Pancreas (tissue), 10 donors: ENCODE measurements at regions not wholly inside any gene's neighbourhood (a gene's known extent, or its start where the extent isn't known, plus 50 kb on each side); places are given as distances from the start of the nearest gene placed in this dataset.

Experiments
- ATAC-seq, 4 donors: fragments of 200-7000 bp; cut with Tn5 transposase; one replicate each; pipeline versions ENCODE4 v1.8.0 to v1.9.1; 2020; ENCODE audit warnings: mild to moderate bottlenecking in 4 of 4, moderate library complexity in 4 of 4
- DNase-seq, 6 donors: peaks; one replicate each; pipeline ENCODE4 v3.0.0-alpha.2; 2020
- FAIRE-seq: peaks from 2 replicates; lab custom pipeline; 2012; peaks lifted over from hg19 to GRCh38; lab: Jason Lieb, UNC
- H3K27ac ChIP-seq, 4 donors: fragments of 200-600 bp; sonication (generic); 1 replicate in 3 of 4; 2 replicates in 1 of 4; pipeline versions ENCODE4 v1.5.0 to v1.8.0; 2020
- H3K27me3 ChIP-seq, 4 donors: fragments of 200-600 bp; one replicate each; pipeline ENCODE4 v1.8.0; 2021
- H3K36me3 ChIP-seq, 3 donors: fragments of 200-600 bp; sonication (generic) in 1 of 3; one replicate each; pipeline versions ENCODE4 v1.5.0 to v1.8.0; 2020 to 2021
- H3K4me1 ChIP-seq, 3 donors: fragments of 200-600 bp; one replicate each; pipeline ENCODE4 v1.8.0; 2021
- H3K4me3 ChIP-seq, 4 donors: fragments of 200-600 bp; sonication (generic) in 2 of 4; one replicate each; pipeline versions ENCODE4 v1.5.0 to v1.8.0; 2020 to 2021
- H3K9me3 ChIP-seq, 4 donors: fragments of 200-600 bp; one replicate each; pipeline ENCODE4 v1.8.0; 2021
- WGBS, 2 donors: extraction: QIAGEN DNeasy Blood & Tissue Kit; methylation state at CpG; one replicate each; pipeline ENCODE4 v1.1.7; 2013; 5-methylcytosine and 5-hydroxymethylcytosine counted together
- intact Hi-C, 3 donors: fragments of 100-400 bp; cut with DNase I; formaldehyde crosslinking; loops; one replicate each; pipeline versions ENCODE4 v1.11.1 to v1.14.2; 2022
- TF ChIP-seq, protein P1 (sequence below), 4 donors: fragments of 200-600 bp; sonication (generic) in 3 of 4; IDR thresholded peaks; one replicate each; pipeline versions ENCODE4 v1.5.0 to v1.8.0; 2021; ENCODE audit warnings: antibody characterized with exemption in 4 of 4
- donor health status: healthy with polysubstance abuse.
- donor health status: DM: no; HTN: no; CAD: no; lungs with moderate emphysema.
- donor health status: DM: no; HTN: no; CAD: no.
- donor health status: control.
- donor health status: control.
- donor health status: Bipolar disorder and iron deficiency.
- donor health status: DM: yes; HTN: yes; CAD: no.
- donor health status: DM: no; HTN: no; CAD: no.
- donor health status: DM: no; HTN: no; CAD: no.
- donor health status: DM: yes; HTN: yes; CAD: no.

DNA sequence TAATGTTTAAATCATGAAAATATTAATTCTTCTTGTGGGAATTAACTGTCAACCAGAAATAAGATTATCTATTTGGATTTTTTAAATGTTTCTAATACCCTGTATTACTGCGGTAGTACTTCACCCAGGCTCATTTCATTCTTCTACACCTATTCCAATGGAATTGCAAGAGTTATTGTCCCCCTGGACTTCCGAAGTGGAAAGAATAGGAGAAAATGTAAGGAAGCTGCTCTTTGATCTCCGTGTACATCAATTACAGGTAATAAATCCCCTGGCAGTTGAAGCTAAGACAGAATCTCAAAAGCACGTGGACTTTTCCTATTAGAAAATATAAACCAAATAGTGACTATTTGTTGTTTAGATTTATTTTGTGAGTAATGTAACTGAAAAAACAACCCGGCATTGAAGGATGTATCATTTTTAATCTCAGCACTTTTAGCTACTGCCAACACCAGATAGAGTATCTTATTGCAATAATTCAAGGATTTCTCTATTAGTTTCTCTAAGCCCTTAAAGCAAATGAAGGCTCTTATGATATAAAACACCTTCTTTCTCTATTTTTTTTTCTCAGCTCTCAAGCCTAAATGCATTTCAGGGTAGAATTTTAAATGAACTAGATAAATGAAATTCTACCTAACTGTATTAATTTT is 77.3 kb downstream of the MZT1 start:
- FAIRE-seq (no peak), ATAC-seq (no peak), DNase-seq (no peak)
- WGBS, 2 donors, result 42 to 44% methylated on average over 5 of the region's 5 CpGs
- intact Hi-C loops, result no loop called here
- TF ChIP-seq, protein P1, sequence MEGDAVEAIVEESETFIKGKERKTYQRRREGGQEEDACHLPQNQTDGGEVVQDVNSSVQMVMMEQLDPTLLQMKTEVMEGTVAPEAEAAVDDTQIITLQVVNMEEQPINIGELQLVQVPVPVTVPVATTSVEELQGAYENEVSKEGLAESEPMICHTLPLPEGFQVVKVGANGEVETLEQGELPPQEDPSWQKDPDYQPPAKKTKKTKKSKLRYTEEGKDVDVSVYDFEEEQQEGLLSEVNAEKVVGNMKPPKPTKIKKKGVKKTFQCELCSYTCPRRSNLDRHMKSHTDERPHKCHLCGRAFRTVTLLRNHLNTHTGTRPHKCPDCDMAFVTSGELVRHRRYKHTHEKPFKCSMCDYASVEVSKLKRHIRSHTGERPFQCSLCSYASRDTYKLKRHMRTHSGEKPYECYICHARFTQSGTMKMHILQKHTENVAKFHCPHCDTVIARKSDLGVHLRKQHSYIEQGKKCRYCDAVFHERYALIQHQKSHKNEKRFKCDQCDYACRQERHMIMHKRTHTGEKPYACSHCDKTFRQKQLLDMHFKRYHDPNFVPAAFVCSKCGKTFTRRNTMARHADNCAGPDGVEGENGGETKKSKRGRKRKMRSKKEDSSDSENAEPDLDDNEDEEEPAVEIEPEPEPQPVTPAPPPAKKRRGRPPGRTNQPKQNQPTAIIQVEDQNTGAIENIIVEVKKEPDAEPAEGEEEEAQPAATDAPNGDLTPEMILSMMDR (IDR thresholded peaks at IDR 0.05), result no peak
- Histone ChIP-seq H3K27ac (no peak overlapping the region), H3K27me3 (peaks cover 0 to 9% (median 0%) of the 10 kb centered on the region in 4 donors), H3K4me3 (no peak overlapping the region), H3K9me3 (no peaks in the 10 kb centered on the region), H3K36me3 (no peaks in the 10 kb centered on the region), H3K4me1 (no peaks in the 10 kb centered on the region)

DNA sequence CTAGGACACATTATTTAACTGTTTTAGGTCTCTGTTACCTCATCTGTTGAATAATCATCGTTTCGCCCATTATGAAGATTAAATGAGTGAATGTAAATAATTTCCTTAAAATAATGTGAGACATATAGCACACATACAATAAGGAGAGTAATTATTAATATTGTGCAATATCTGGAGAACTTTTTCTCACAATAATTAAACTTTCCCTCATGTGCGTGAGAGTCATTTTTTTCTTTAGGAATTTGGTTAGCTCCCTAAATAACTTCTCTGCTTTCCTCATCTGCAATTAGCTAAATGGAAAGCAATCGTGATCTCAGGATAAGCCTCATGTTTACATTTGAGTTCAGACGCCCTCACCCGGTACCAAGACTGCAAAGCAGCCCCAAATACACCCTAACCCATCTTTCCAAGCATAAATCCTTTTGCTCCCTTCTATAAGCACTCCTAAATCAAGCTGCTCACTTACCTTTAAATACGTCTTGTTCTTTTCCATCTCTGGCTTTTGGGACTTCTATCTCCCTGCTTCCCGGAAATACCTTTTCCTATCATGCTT is 78.8 kb downstream of the MZT1 start:
- DNase-seq (no peak), ATAC-seq (no peak), FAIRE-seq (no peak)
- Histone ChIP-seq H3K27me3 (peaks cover 0 to 9% (median 0%) of the 10 kb centered on the region in 4 donors), H3K27ac (no peak overlapping the region), H3K4me1 (no peaks in the 10 kb centered on the region), H3K4me3 (no peak overlapping the region), H3K9me3 (no peaks in the 10 kb centered on the region), H3K36me3 (no peaks in the 10 kb centered on the region)
- intact Hi-C loops, result no loop called here
- WGBS, 2 donors, result 44 to 58% methylated on average over 8 of the region's 8 CpGs
- TF ChIP-seq, protein P1 (IDR thresholded peaks at IDR 0.05), result no peak

DNA sequence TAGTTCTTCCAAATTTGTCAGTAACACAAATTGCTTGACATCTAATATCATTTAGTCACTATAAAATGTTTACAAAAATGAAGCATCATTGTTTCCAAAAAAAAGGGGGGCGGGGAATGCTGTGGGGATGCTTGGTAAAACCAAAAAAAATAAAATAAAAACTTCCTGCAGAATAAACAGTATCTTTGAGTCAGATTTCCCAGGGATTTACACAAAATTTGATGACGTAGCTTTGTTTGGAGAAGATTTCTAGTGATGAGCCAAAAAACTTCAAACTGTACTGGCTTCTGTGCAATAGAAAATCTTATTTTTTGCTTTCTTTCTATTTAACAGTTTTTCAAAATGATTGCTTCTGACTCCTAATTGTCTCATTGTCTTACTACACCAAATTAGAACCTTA is 80.0 kb downstream of the MZT1 start:
- Histone ChIP-seq H3K36me3 (no peaks in the 10 kb centered on the region), H3K9me3 (no peaks in the 10 kb centered on the region), H3K27me3 (peaks cover 0 to 9% (median 0%) of the 10 kb centered on the region in 4 donors), H3K4me1 (no peaks in the 10 kb centered on the region), H3K27ac (no peak overlapping the region), H3K4me3 (no peak overlapping the region)
- no peak for FAIRE-seq
- no peak for DNase-seq
- 55 to 83% methylated on average over 2 of the region's 2 CpGs for WGBS, 2 donors
- no peak for ATAC-seq
- intact Hi-C loops, result no loop called here
- TF ChIP-seq, protein P1 (IDR thresholded peaks at IDR 0.05), result no peak

DNA sequence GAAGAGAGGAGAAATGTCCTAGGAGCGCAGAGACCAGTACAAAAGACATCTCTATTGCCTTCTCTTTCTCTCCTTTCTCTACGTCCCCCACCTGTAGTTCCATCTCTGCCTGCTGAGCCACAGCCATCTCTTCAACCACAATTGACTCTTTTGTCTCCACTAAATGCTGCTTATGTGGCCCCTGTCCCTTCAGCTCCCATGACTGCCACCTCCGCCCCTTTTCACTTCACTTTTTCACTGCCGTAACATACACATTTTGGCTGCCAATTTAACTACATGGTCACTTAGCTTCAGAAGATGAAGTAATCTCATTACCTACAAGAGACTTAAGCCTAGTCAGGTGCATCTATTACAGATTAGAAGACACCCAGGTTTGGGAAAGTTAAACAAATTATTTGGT is 81.9 kb downstream of the MZT1 start:
- FAIRE-seq (no peak), ATAC-seq (no peak), DNase-seq (no peak)
- TF ChIP-seq, protein P1 (IDR thresholded peaks at IDR 0.05), result no peak
- Histone ChIP-seq H3K27ac (no peak overlapping the region), H3K27me3 (peaks cover 0 to 9% (median 0%) of the 10 kb centered on the region in 4 donors), H3K36me3 (no peaks in the 10 kb centered on the region), H3K9me3 (no peaks in the 10 kb centered on the region), H3K4me3 (no peak overlapping the region), H3K4me1 (no peaks in the 10 kb centered on the region)
- intact Hi-C loops, result no loop called here
- 76 to 87% methylated on average over 4 of the region's 4 CpGs for whole genome bisulfite sequencing, 2 donors
